G401.6 (cell line): ENCODE measurements at regions not wholly inside any gene's neighbourhood (a gene's known extent, or its start where the extent isn't known, plus 50 kb on each side); places are given as distances from the start of the nearest gene placed in this dataset.
"Not testable (repeated sequence)": the region's sequence is repeated elsewhere in the genome, so short reads cannot be mapped to it uniquely, and the experiment has no call there.

Experiments used
- FAIRE-seq: peaks from 2 replicates; lab custom pipeline; 2012; peaks lifted over from hg19 to GRCh38; lab: Jason Lieb, UNC

- not testable (repeated sequence) for FAIRE-seq
Measured at GRCh38 chr3:193047461-193047860, 129.8 kb upstream of the MB21D2 start.

GRCh38 chr3:193048127-193048526 is 130.5 kb upstream of the MB21D2 start:
- no peak for FAIRE-seq

DNA sequence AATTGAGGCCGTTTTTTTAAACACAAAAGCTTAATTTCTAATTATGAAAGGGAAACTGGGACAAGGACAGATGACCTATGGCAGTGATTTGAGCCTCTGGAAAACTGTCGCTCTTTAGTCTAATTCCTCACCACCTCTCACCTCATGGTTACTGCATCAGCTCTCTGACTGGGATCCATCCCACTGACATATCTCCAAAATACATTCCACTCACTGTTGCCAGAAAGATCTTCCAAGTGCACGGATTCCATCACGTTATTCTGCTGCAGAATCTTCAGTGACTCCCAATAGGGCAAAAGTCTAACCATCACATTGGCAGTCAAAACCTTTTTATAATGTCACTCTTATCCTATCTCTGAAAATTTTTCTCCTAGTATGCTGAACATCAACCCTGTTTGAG is 132.3 kb upstream of the MB21D2 start:
- no peak for FAIRE-seq

DNA sequence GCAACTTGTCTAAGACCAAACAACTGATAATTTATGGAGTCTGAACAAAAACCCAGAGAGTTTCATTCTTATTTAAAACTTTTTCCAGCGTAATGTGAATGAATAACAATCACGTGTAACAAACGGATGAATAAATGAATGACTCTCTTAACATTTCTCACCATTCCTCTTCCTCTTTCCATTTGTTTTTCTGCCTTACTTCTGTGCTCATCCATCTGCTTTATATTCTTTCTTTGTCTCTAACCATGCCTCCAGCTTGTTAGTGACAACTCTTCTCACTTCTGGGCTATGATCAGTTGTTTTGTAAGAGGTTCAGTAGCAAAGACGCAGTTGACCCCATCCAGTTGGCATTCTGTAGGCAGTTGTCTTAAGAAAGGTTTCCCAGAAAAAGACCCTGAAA is 133.7 kb upstream of the MB21D2 start:
- no peak for FAIRE-seq

DNA sequence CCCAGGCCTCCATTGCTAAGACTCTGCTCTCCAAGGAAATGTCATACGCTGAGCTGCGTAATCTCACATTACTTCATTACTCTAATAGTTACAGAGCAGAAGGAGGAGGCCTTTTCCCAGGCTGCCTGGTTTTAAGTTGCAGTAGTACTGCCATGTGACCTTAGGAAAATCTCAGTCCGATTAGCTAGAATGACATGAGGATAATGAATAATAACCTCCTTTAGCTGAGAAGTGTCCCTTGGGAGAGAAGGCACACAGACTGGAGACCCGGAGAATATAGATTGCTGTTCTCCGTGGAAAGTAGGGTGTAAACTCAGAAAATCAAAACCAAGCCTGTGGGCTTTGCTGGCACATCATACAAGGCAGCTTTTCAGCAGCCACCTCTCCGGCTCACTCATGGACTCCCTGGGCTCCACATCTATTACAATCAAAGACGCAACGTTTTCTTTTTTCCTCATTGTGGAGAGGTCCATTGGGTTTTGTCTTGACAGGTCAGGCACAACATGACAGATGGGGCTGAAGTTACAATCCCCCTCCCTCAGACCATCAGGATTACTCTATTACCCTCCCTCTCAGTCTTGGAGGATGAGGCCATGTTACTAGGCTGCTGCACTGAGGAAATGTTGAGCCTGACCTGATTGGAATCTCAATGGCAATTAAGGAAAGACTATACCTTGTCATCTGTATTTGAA is 134.8 kb upstream of the MB21D2 start:
- no peak for FAIRE-seq

DNA sequence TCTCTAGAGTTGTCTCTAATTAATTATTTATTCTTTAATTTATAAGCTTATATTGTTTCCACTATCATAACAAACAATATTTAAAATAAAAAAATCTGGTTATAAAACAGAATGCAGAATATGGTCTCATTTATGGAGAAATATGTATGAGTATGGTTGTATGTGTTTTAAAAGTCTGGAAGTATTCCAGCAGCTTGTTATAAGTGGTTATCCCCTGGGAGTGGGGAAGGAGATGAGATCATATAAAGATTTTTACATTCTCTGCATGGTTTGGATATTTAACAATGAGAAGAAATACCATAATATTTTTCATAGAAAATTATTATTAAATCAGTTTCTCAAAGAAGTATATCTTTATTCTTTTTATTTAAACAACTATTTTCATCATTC is 135.4 kb upstream of the MB21D2 start:
- FAIRE-seq: peak; percentile 59

GRCh38 chr3:193055352-193055751 is 137.7 kb upstream of the MB21D2 start:
- no peak for FAIRE-seq

DNA sequence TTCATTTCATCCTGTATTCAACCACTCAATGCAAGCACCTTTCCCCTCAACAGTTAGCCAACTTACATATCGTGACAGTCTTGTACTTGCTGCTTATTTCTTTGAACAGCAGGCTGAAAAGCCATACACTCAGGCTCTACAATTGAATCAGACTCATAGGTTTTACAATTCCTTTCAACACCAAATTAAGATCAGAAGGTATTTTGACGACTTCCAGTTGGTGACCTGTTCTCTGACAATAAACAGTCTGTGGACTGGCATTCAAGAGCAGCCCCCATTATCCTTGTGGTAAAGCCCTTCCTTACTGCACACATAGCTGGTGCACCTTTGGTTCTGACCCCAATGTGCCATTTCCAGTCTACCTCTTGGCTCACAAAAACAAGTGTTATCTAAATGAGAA is 140.0 kb upstream of the MB21D2 start:
- FAIRE-seq: no peak

GRCh38 chr3:193060748-193061546 is 143.3 kb upstream of the MB21D2 start:
- no peak for FAIRE-seq

DNA sequence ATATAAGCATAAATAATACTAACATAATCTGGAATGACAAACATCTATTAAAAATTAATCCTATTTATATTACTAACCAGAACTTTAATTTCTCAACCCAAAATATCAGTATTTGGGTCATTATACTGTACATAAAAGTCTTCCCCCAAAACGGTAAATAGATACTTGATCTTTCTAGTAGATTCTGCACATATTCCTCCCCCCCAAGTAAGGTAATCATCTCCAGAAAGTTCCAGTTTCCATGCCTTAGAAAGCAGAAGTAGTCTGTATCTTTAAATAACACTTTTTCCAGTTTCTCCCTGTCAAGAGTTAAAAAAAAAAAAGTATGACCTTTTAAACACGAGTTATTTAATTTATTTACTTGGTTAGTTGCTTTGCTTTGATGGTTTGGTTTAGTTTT is 150.7 kb upstream of the MB21D2 start:
- FAIRE-seq: no peak

DNA sequence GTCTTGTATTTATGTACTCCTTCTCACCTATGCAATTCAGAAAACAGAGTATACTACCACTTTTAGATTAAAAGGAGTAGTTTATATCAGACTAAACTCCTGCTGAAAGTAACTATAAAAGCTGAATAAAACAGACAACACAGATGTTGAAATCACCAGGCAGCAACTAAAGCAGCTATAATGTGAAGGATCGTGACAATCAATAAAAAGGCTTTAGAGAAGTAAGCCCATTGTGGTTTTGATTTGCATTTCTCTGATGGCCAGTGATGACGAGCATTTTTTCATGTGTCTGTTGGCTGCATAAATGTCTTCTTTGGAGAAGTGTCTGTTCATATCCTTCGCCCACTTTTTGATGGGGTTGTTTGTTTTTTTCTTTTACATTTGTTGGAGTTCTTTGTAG is 152.1 kb upstream of the MB21D2 start:
- not testable (repeated sequence) for FAIRE-seq

DNA sequence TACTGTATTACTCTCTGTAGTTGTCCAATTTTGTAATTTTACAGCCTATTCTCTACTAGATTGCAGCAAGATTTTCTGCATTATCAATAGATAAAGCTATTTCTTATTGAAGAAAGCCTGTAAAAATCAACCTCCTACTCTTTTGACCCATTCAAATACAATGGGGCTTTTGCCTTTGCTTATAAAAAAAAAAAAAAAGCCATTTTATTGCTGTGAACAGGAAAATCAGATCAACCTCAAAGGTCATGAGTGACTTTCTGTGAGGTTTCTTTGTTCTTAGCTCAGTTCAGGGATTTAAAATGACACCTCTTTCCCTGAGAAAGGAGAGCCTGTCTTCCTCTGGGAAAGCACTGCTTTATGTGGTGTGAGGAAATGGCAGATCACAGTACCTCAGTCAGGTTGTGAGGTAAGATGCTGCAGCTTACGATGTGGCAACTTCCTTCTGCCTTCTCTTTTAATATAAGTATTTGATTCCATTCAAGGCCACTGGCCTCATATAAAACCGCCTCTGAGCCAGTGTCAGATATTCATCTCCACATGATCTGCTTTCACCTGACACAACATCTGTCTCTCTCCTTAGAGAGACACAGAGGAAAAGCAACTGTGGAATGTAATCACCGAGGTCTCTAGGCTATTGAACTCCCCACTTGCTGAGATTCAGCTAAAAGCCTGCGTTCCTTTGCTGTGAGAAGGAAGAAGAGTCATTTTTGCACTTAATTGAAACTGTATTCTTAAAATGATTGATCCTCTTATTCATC is 161.5 kb upstream of the MB21D2 start:
- no peak for FAIRE-seq

DNA sequence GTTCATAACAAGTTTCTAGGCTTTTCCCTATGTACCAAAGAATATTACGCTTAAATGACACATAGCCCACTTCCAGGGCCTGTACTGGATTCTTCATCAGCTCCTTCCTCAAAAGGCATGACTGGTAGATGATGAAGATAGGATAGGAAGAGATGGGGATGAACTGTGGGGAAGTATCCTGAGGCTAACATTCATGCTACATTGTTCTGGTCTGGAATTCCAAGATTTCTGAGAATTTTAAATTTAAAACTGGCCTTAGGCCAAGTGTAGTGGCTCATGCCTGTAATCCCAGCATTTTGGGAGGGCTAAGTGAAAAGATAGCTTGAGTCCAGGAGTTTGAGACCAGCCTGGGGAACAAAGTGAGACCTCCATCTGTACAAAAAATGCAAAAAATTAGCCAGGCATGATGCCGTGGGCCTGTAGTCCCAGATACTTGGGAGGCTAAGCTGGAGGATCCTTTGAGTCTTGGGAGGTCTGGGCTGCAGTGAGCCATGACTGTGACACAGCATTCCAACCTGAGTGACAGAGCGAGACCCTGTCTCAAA is 160.1 kb upstream of the PLAAT1 start:
- FAIRE-seq: no peak

- FAIRE-seq: no peak
Measured at GRCh38 chr3:193085655-193086054, 155.4 kb upstream of the PLAAT1 start.

DNA sequence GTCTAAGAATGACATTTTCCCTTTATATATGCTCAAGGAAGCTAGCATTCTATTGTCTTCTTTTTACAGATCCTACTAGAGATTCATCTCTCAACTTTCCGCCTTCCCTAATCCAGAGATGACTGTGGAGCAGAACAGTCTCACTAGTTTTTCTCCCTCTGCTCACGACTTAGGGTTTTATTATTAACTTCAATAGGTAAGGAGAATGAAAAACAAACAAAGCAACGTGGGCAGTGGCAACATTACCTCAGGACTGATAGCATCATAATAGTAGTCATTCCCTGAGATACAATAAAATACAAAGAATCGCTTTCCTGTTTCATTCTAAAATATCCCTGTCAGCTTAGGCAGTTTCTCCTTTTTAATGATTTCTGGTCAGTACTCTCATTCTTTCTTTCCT is 154.3 kb upstream of the PLAAT1 start:
- no peak for FAIRE-seq

- no peak for FAIRE-seq
Measured at GRCh38 chr3:193087336-193087735, 153.7 kb upstream of the PLAAT1 start.

- FAIRE-seq: no peak
Measured at GRCh38 chr3:193095366-193095765, 145.7 kb upstream of the PLAAT1 start.

- no peak for FAIRE-seq
Measured at GRCh38 chr3:193096076-193096475, 144.9 kb upstream of the PLAAT1 start.

DNA sequence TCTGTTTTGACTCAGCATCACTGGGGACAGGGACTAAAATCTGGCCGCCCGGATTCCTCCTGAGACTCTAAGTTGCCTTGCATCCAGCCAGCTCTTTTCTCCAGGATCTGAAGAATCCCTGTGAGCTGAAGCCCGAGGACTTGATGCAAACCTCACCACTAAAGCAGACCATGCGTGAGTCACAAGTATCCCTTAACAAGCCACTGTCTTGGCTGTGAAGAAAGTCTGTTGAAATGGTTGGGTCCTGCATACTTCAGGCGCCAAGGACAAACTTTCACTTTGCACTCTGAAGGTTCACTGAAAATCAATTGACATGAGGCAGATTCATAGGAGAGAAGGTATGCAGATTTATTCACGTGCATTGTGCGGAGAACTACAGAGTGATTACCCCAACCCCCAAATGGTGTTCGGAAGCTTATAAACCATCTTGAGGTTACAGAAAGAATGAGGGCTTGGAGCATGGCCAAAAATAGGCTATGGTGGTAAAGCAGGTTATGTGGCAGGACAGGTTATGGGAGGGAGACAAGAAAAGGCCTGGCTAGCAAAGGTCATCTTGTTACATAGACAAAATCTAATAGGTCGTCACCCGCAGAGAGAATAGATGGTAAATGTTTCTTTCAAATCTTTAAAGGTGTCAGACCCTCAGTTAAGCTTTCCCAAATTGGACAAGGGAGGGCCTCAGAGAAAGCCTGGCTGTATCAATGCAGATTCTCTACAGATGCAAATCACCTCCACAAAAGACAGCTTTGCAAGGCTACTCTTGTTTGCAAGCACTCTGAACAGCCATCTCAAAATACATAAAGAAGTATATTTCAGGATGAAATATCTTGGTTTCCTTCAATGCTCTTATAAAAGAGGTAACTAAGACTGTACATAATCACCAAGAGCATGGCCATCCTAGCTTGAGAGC is 126.3 kb upstream of the PLAAT1 start:
- FAIRE-seq: no peak

GRCh38 chr3:193116871-193117270 is 124.2 kb upstream of the PLAAT1 start:
- no peak for FAIRE-seq

- no peak for FAIRE-seq
Measured at GRCh38 chr3:193118907-193119306, 122.1 kb upstream of the PLAAT1 start.

- FAIRE-seq: no peak
Measured at GRCh38 chr3:193119926-193120325, 121.1 kb upstream of the PLAAT1 start.
